OCI-LY3 (cell line): ENCODE measurements at regions not wholly inside any gene's neighbourhood (a gene's known extent, or its start where the extent isn't known, plus 50 kb on each side); places are given as distances from the start of the nearest gene placed in this dataset.

Experiments
- CTCF ChIP-seq: fragments of 200-600, 300-600 bp; sonication (generic); IDR thresholded peaks from 2 replicates; pipeline ENCODE4 v1.5.1; 2014; ENCODE audit warnings: antibody characterized with exemption, low read length, low read depth
- EZH2phosphoT487 ChIP-seq: fragments of 200-600 bp; shearing (Covaris generic); IDR thresholded peaks from 2 replicates; pipeline ENCODE4 v1.6.1; 2018; ENCODE audit warnings: antibody characterized with exemption, mixed run types, low read depth

GRCh38 chr2:175468431-175469098 is 287.1 kb upstream of the ATP5MC3 start:
- TF ChIP-seq CTCF (no peak), EZH2phosphoT487 (no peak)
